ENCODE measurements at regions not wholly inside any gene's neighbourhood (a gene's known extent, or its start where the extent isn't known, plus 50 kb on each side); places are given as distances from the start of the nearest gene placed in this dataset.

DNA sequence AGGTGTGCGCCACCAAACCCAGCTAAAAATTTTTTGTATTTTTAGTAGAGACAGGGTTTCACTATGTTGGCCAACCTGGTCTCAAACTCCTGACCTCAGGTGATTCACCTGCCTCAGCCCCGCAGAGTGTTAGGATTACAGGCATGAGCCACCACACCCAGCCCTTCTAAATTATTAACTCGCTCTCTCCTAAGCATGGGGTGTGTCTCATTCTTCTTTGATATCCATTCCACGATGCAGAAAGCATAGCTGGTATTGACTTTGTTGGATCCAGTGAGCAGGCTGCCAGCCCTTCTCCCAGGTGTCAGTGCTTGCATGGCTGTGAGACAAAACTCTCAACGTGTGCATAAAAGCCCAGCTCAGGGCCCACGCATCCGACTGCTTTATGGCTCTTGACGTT is 254.1 kb upstream of the PFKP start:
- 70 to 89% (median 81%) methylated on average over 8 of the region's 8 CpGs for WGBS, 5 donors
- no peaks in the 10 kb centered on the region for H3K36me3 ChIP-seq
- peaks cover 0 to 5% (median 0%) of the 10 kb centered on the region in 8 donors for H3K9me3 ChIP-seq
- TF ChIP-seq, protein P1, sequence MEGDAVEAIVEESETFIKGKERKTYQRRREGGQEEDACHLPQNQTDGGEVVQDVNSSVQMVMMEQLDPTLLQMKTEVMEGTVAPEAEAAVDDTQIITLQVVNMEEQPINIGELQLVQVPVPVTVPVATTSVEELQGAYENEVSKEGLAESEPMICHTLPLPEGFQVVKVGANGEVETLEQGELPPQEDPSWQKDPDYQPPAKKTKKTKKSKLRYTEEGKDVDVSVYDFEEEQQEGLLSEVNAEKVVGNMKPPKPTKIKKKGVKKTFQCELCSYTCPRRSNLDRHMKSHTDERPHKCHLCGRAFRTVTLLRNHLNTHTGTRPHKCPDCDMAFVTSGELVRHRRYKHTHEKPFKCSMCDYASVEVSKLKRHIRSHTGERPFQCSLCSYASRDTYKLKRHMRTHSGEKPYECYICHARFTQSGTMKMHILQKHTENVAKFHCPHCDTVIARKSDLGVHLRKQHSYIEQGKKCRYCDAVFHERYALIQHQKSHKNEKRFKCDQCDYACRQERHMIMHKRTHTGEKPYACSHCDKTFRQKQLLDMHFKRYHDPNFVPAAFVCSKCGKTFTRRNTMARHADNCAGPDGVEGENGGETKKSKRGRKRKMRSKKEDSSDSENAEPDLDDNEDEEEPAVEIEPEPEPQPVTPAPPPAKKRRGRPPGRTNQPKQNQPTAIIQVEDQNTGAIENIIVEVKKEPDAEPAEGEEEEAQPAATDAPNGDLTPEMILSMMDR (IDR thresholded peaks at IDR 0.05 in 8 of 11, conservative IDR thresholded peaks at IDR 0.05 in 3 of 11), result no peak
- TF ChIP-seq POLR2A (IDR thresholded peaks at IDR 0.05) (no peak), POLR2AphosphoS5 (IDR thresholded peaks at IDR 0.05) (no peak)
- H3K4me3 ChIP-seq, result no peak overlapping the region
- no peaks in the 10 kb centered on the region for H3K4me1 ChIP-seq
- no peak for DNase-seq
- no peak overlapping the region for H3K27ac ChIP-seq
- H3K27me3 ChIP-seq (replicated peaks in 1 of 7), result no peaks in the 10 kb centered on the region
- intact Hi-C loops (cut with DNase I; ENCODE audit: low total_unique reads), result no loop called here

DNA sequence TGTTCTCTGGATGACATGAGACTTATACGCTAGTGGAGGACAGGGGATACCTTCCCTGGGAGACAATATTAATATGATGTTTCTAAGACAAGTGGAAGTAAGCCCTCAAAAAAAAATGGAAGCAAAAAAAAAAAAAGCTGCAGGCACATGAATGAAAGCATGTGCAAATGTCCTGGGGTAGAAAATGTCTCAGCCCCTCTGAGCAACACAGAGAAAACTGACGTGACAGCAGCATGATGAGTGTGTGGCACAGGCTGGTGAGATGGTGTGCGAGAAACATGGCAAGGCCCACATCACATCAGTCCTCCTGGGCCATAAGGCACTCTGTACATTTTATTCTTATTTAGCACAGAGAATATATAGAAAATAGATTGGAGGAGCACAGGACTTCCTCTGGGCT is 254.7 kb upstream of the PFKP start:
- H3K27me3 ChIP-seq (replicated peaks in 1 of 7), result no peaks in the 10 kb centered on the region
- TF ChIP-seq POLR2AphosphoS5 (IDR thresholded peaks at IDR 0.05) (no peak), POLR2A (IDR thresholded peaks at IDR 0.05) (no peak)
- TF ChIP-seq, protein P1 (IDR thresholded peaks at IDR 0.05 in 8 of 11, conservative IDR thresholded peaks at IDR 0.05 in 3 of 11), result no peak
- WGBS, 5 donors, result 89 to 96% (median 90%) methylated on average over 3 of the region's 3 CpGs
- peaks cover 0 to 9% (median 0%) of the 10 kb centered on the region in 8 donors for H3K9me3 ChIP-seq
- DNase-seq, result no peak
- no peak overlapping the region for H3K4me3 ChIP-seq
- no peak overlapping the region for H3K27ac ChIP-seq
- H3K36me3 ChIP-seq, result no peaks in the 10 kb centered on the region
- H3K4me1 ChIP-seq, result no peaks in the 10 kb centered on the region
- intact Hi-C loops (cut with DNase I; ENCODE audit: low total_unique reads), result no loop called here

DNA sequence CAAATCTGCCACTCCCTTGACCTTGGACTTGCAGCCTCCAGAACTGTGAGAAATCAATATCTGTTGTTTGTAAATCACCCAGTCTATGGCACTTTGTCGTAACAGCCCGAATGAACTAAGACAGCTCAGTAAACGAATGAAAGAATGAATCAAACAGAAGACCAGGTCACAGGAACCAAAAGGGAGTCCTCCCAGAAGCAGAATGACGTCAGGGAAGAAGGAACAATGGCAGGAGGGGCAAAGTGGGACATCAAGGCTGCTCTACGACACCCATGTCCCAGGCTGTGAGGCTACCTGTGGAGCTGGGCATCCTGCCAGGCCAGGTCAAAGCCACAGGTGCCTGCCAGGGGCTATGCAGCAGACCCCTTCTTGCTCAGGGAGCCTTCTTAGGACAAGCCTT is 267.2 kb upstream of the PFKP start:
- intact Hi-C loops (cut with DNase I; ENCODE audit: low total_unique reads), result no loop called here
- H3K27ac ChIP-seq, result no peak overlapping the region
- TF ChIP-seq POLR2AphosphoS5 (IDR thresholded peaks at IDR 0.05) (no peak), POLR2A (IDR thresholded peaks at IDR 0.05) (no peak)
- TF ChIP-seq, protein P1 (IDR thresholded peaks at IDR 0.05 in 8 of 11, conservative IDR thresholded peaks at IDR 0.05 in 3 of 11), result no peak
- peaks cover 0 to 19% (median 14%) of the 10 kb centered on the region in 8 donors for H3K9me3 ChIP-seq
- H3K27me3 ChIP-seq (replicated peaks in 1 of 7), result peaks cover 0 to 21% (median 0%) of the 10 kb centered on the region in 7 donors
- no peak for DNase-seq
- H3K4me1 ChIP-seq, result no peaks in the 10 kb centered on the region
- no peaks in the 10 kb centered on the region for H3K36me3 ChIP-seq
- no peak overlapping the region for H3K4me3 ChIP-seq
- WGBS, 5 donors, result 61 to 87% (median 69%) methylated on average over 5 of the region's 5 CpGs

DNA sequence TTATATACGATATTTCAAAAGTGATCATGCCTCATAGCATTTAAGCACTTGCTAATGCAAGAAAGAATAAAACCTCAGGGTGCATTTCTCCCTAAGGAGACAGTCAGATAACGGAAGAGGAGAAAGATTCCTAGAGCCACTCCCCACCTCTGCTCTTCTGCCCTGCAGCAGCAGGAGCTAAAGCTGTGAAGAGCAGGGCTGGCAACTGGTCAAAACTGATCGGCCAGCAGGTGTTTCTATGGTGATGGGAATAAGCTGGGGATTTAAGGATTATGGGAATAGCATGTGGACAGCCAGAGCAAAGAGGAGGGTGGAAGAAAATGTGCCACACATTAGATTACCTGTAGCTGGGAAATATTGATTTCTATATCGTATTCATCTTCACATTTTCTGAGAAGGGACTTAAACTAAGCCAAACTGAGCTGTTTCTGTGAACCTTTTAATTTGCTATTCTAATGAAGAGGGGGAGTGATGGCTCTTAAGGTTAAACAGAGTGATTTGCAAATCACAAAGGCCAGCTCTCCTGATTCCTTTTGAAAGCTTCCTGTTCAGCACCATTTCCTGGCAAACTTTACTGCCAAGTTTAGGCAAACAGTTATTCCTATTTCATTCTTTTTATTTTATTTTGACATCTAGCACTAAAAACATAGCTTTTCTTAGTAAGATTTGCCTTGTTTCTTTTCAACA is 268.9 kb upstream of the PFKP start:
- no peak for DNase-seq
- Histone ChIP-seq H3K36me3 (no peaks in the 10 kb centered on the region), H3K9me3 (peaks cover 0 to 32% (median 21%) of the 10 kb centered on the region in 8 donors), H3K4me1 (no peaks in the 10 kb centered on the region), H3K27ac (no peak overlapping the region), H3K27me3 (replicated peaks in 1 of 7) (peaks cover 0 to 21% (median 0%) of the 10 kb centered on the region in 7 donors), H3K4me3 (no peak overlapping the region)
- no peak for TF ChIP-seq POLR2A (IDR thresholded peaks at IDR 0.05)
- TF ChIP-seq POLR2AphosphoS5 (IDR thresholded peaks at IDR 0.05), result no peak
- TF ChIP-seq, protein P1 (IDR thresholded peaks at IDR 0.05 in 8 of 11, conservative IDR thresholded peaks at IDR 0.05 in 3 of 11), result no peak
- 57 to 65% (median 59%) methylated on average over 4 of the region's 4 CpGs for WGBS, 5 donors
- intact Hi-C loops (cut with DNase I; ENCODE audit: low total_unique reads), result no loop called here

Measured in spleen (tissue), 11 donors.